ENCODE measurements at regions not wholly inside any gene's neighbourhood (a gene's known extent, or its start where the extent isn't known, plus 50 kb on each side); places are given as distances from the start of the nearest gene placed in this dataset.

GRCh38 chr2:206856513-206856912 is 82.8 kb upstream of the CPO start:
- TF ChIP-seq TAF1 (conservative IDR thresholded peaks at IDR 0.05) (no peak), CTCF (IDR thresholded peaks at IDR 0.05; ENCODE audit: low read depth, low read length, missing input control) (no peak), MAX (IDR thresholded peaks at IDR 0.05) (no peak), EGR1 (IDR thresholded peaks at IDR 0.05; ENCODE audit: low read depth in 2 of 2) (no peak), NR2F2 (IDR thresholded peaks at IDR 0.05) (no peak), FOXA1 (IDR thresholded peaks at IDR 0.05) (no peak), REST (IDR thresholded peaks at IDR 0.05) (no peak), YY1 (IDR thresholded peaks at IDR 0.05) (no peak), ZBTB33 (IDR thresholded peaks at IDR 0.05) (no peak), GABPA (IDR thresholded peaks at IDR 0.05 in 1 of 2, conservative IDR thresholded peaks at IDR 0.05 in 1 of 2) (no peak), SP1 (IDR thresholded peaks at IDR 0.05) (no peak)
